Heart right ventricle (tissue), 16 donors: ENCODE measurements at regions not wholly inside any gene's neighbourhood (a gene's known extent, or its start where the extent isn't known, plus 50 kb on each side); places are given as distances from the start of the nearest gene placed in this dataset.

Experiments
- ATAC-seq, 8 donors: fragments of 200-7000 bp; cut with Tn5 transposase; one replicate each; pipeline ENCODE4 v1.9.1; 2020; ENCODE audit warnings: mild to moderate bottlenecking in 8 of 8, moderate library complexity in 8 of 8, moderate number of reproducible peaks in 1 of 8
- DNase-seq, 2 donors: peaks; one replicate each; pipeline ENCODE4 v3.0.0-alpha.2; 2020
- H3K27ac ChIP-seq, 10 donors: fragments of 200-600 bp; sonication (generic) in 2 of 10; one replicate each; pipeline versions ENCODE4 v1.5.0 to v1.8.0; 2020 to 2022; ENCODE audit warnings: mild to moderate bottlenecking in 3 of 10
- H3K27me3 ChIP-seq, 7 donors: fragments of 200-600 bp; one replicate each; pipeline ENCODE4 v1.8.0; 2021 to 2022; ENCODE audit warnings: mild to moderate bottlenecking in 2 of 7
- H3K36me3 ChIP-seq, 9 donors: fragments of 200-600 bp; sonication (generic) in 1 of 9; one replicate each; pipeline versions ENCODE4 v1.5.0 to v1.8.0; 2020 to 2022; ENCODE audit warnings: mild to moderate bottlenecking in 2 of 9
- H3K4me1 ChIP-seq, 9 donors: fragments of 200-600 bp; sonication (generic) in 1 of 9; one replicate each; pipeline versions ENCODE4 v1.5.0 to v1.8.0; 2020 to 2022; ENCODE audit warnings: mild to moderate bottlenecking in 4 of 9
- H3K4me3 ChIP-seq, 10 donors: fragments of 200-600 bp; sonication (generic) in 2 of 10; one replicate each; pipeline versions ENCODE4 v1.5.0 to v1.8.0; 2020 to 2022; ENCODE audit warnings: mild to moderate bottlenecking in 7 of 10, moderate library complexity in 2 of 10
- H3K9me3 ChIP-seq, 11 donors: fragments of 200-600 bp in 10 of 11; sonication (generic) in 2 of 11; one replicate each; pipeline versions ENCODE4 v1.5.0 to v1.8.0; 2013 to 2022; ENCODE audit warnings: mild to moderate bottlenecking in 2 of 11, control low read depth in 1 of 11, moderate library complexity in 1 of 11
- WGBS, 2 donors: extraction: QIAGEN DNeasy Blood & Tissue Kit; methylation state at CpG; one replicate each; pipeline ENCODE4 v1.1.7; 2013; ENCODE audit warnings: inconsistent platforms in 1 of 2; 5-methylcytosine and 5-hydroxymethylcytosine counted together
- intact Hi-C, 10 donors: fragments of 100-400 bp; cut with DNase I; formaldehyde crosslinking; loops; one replicate each; pipeline versions ENCODE4 v1.11.1 to v1.14.2; 2022
- TF ChIP-seq, protein P1 (sequence below), 9 donors: fragments of 200-600 bp; sonication (generic) in 2 of 9; IDR thresholded peaks; one replicate each; pipeline versions ENCODE4 v1.5.0 to v1.8.0; 2021 to 2022; ENCODE audit warnings: antibody characterized with exemption in 9 of 9, mild to moderate bottlenecking in 5 of 9, moderate library complexity in 1 of 9
- donor health status: Arrhythmogenic right ventricular cardiomyopathy.
- donor health status: ischemic (EF 13 %, LVEDD 7.1; RV severe dilation, severe dysfunction).
- donor health status: healthy with polysubstance abuse.
- donor health status: DM: no; HTN: yes; CAD: no.
- donor health status: DM: no; HTN: no; CAD: no.
- donor health status: ischemic (EF 25% LVEDD 6.9; RV normal size, moderate dysfunction).
- donor health status: ischemic (EF 25% LVEDD 5.7; RV mildly dilated, moderate dysfunction).
- donor health status: healthy.
- donor health status: DM: yes; HTN: yes; CAD: no.
- donor health status: Ischemic cardiomyopathy.
- donor health status: ischemic (EF 35%, LVEDD 5.7; RV mildly dilated, moderate dysfunction).
- donor health status: nonischemic (EF 11% LVEDD 7.7; RV severe dilation, severe dysfunction).
- donor health status: DM: yes; HTN: yes; CAD: no.
- donor health status: PGD.
- donor health status: ischemic (EF 29% LVEDD 5.4; RV normal size, mild dysfunction).
- donor health status: nonischemic (EF 23%, LVEDD 6.1; RV moderate dilation, normal function).

DNA sequence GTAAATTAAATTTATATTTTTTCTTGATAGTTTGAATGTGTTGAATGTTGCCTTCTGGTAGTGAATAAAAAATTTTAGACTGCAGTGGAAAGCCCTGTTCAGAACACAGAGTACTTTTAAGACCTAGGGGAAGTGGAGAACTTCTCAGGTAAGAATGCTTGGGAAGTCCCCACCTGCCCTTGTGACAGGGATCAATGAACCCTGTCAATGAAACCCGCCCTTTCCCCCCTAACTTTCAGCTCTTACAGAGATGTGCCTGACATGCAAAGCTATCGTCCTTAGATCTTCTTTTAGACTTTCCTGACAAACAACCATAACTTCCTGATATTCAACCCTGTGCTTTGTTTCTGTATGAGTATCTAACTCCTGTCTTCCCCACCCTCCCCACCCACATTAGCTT lies 562.7 kb downstream of the TLE4 start:
- Histone ChIP-seq H3K4me1 (no peaks in the 10 kb centered on the region), H3K27ac (no peak overlapping the region), H3K9me3 (no peaks in the 10 kb centered on the region), H3K4me3 (no peak overlapping the region), H3K36me3 (no peaks in the 10 kb centered on the region), H3K27me3 (peaks cover 0 to 5% (median 0%) of the 10 kb centered on the region in 7 donors)
- no peak for ATAC-seq
- 68 to 73% methylated on average over 2 of the region's 2 CpGs for WGBS, 2 donors
- TF ChIP-seq, protein P1, sequence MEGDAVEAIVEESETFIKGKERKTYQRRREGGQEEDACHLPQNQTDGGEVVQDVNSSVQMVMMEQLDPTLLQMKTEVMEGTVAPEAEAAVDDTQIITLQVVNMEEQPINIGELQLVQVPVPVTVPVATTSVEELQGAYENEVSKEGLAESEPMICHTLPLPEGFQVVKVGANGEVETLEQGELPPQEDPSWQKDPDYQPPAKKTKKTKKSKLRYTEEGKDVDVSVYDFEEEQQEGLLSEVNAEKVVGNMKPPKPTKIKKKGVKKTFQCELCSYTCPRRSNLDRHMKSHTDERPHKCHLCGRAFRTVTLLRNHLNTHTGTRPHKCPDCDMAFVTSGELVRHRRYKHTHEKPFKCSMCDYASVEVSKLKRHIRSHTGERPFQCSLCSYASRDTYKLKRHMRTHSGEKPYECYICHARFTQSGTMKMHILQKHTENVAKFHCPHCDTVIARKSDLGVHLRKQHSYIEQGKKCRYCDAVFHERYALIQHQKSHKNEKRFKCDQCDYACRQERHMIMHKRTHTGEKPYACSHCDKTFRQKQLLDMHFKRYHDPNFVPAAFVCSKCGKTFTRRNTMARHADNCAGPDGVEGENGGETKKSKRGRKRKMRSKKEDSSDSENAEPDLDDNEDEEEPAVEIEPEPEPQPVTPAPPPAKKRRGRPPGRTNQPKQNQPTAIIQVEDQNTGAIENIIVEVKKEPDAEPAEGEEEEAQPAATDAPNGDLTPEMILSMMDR (IDR thresholded peaks at IDR 0.05), result no peak
- intact Hi-C loops, result no loop called here
- no peak for DNase-seq

DNA sequence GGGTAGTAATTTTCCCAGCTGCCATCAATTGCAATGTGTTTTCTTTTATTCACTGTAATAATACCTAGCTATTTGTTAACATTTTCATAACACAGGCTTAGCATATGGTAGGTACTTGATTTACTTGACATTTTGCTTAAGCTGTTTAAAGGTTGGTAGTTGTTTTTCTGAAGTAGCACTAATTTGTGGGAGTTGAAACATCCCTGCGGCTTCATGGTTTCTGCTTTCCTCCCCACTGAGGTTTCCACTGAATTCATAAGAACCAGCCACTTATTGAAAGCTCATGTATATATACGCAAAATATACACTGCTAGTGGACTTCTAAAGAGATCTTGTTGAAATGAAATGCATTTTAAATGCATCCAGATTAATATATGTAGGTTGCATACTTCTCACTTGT lies 559.9 kb downstream of the TLE4 start:
- Histone ChIP-seq H3K9me3 (no peaks in the 10 kb centered on the region), H3K27me3 (peaks cover 0 to 5% (median 0%) of the 10 kb centered on the region in 7 donors), H3K4me3 (no peak overlapping the region), H3K4me1 (no peaks in the 10 kb centered on the region), H3K36me3 (no peaks in the 10 kb centered on the region), H3K27ac (no peak overlapping the region)
- DNase-seq, result no peak
- intact Hi-C loops, result no loop called here
- 94 to 95% methylated on average over 2 of the region's 2 CpGs for WGBS, 2 donors
- TF ChIP-seq, protein P1 (IDR thresholded peaks at IDR 0.05), result no peak
- ATAC-seq, result no peak

DNA sequence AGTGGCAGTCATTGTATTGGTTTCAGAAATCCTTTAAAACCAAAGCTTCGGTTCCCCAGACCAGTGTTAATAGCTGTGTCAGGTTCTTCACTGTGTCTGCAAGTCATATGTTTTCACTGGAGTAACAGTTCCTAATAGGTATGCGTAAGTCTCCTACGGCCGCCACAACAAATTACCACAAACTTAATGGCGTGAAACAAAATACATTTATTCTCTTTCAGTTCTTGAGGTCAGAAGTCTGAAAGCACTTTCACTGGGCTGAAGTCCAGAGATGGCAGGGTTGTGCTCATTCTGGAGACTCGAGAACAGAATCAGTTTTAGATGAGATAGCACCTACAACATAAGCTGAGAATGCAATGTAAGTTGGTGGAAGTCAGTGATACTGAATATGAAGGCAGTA lies 556.2 kb downstream of the TLE4 start:
- ATAC-seq (no peak), DNase-seq (no peak)
- intact Hi-C loops, result no loop called here
- Histone ChIP-seq H3K27me3 (peaks cover 0 to 6% (median 0%) of the 10 kb centered on the region in 7 donors), H3K27ac (no peak overlapping the region), H3K9me3 (no peaks in the 10 kb centered on the region), H3K4me3 (no peak overlapping the region), H3K4me1 (no peaks in the 10 kb centered on the region), H3K36me3 (no peaks in the 10 kb centered on the region)
- WGBS, 2 donors, result 86 to 88% methylated on average over 6 of the region's 6 CpGs
- TF ChIP-seq, protein P1 (IDR thresholded peaks at IDR 0.05), result no peak

DNA sequence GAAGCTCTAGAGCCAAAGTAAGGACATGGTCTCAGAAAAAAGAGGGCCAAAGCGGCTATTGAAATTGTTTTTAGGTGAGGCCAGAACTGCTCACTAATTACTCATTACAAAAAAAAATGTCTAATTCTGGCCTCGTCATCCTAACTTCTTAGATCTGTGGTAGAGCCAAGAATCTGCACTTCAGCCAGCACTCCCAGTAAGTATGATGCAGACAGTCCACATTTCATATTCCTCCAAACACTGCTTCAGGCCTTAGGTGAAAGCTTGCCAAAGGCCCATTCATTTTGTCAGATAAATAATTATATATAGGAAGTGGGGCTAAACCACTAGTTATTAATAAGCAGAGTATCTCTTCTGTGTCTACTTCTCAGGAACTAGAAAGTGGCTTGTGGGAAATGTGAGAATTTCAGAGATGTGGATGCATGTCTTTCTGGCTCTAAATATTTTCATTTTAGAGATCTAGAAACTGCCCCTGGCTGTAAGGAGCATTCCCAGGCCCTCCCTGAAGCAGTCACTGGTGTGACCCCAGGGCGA lies 554.0 kb downstream of the TLE4 start:
- Histone ChIP-seq H3K4me3 (no peak overlapping the region), H3K27me3 (peaks cover 0 to 6% (median 0%) of the 10 kb centered on the region in 7 donors), H3K9me3 (no peaks in the 10 kb centered on the region), H3K4me1 (no peaks in the 10 kb centered on the region), H3K27ac (no peak overlapping the region), H3K36me3 (no peaks in the 10 kb centered on the region)
- TF ChIP-seq, protein P1 (IDR thresholded peaks at IDR 0.05), result no peak
- no peak for ATAC-seq
- intact Hi-C loops, result no loop called here
- WGBS, 2 donors, result 84 to 87% methylated on average over 3 of the region's 3 CpGs
- no peak for DNase-seq
